Prostate gland (tissue), 2 donors: ENCODE measurements at regions not wholly inside any gene's neighbourhood (a gene's known extent, or its start where the extent isn't known, plus 50 kb on each side); places are given as distances from the start of the nearest gene placed in this dataset.

Experiments
- DNase-seq: peaks from one replicate; pipeline ENCODE4 v3.0.0-alpha.2; 2019; ENCODE audit warnings: low spot score
- H3K27ac ChIP-seq, 2 donors: fragments of 200-600 bp; sonication (generic); 2 replicates each; pipeline ENCODE4 v1.5.1; 2017 to 2019
- H3K27me3 ChIP-seq: fragments of 200-600 bp; sonication (generic); replicated peaks from 2 replicates; pipeline ENCODE4 v1.5.1; 2019; ENCODE audit not compliant: insufficient read depth
- H3K36me3 ChIP-seq, 2 donors: fragments of 200-600 bp; sonication (generic); 1 replicate in 1 of 2; 2 replicates in 1 of 2; pipeline versions ENCODE4 v1.5.1 to v1.8.1; 2017 to 2019
- H3K4me1 ChIP-seq: fragments of 200-600 bp; sonication (generic); replicated peaks from 2 replicates; pipeline ENCODE4 v1.5.1; 2019
- H3K4me3 ChIP-seq, 2 donors: fragments of 200-600 bp; sonication (generic); 2 replicates each; pipeline ENCODE4 v1.5.1; 2017 to 2019
- H3K9me3 ChIP-seq: fragments of 200-600 bp; sonication (generic); 2 replicates; pipeline ENCODE4 v1.5.1; 2017
- POLR2A ChIP-seq: fragments of 450-650 bp; IDR thresholded peaks from one replicate; pipeline ENCODE4 v1.6.1; 2016; ENCODE audit warnings: antibody characterized with exemption, mild to moderate bottlenecking
- POLR2AphosphoS5 ChIP-seq: sonication (generic); formaldehyde crosslinking; IDR thresholded peaks from one replicate; pipeline ENCODE4 v1.6.1; 2017; ENCODE audit warnings: antibody characterized with exemption
- WGBS: methylation state at CpG from one replicate; pipeline ENCODE4 v1.1.5; 2018; 5-methylcytosine and 5-hydroxymethylcytosine counted together
- intact Hi-C: fragments of 100-400 bp; cut with DNase I; formaldehyde crosslinking; loops from one replicate; pipeline ENCODE4 v1.14.2; 2022
- TF ChIP-seq, protein P1 (sequence below), 4 experiments: fragments of 200-600 bp in 2 of 4; fragments of 450-650 bp in 2 of 4; sonication (generic) in 2 of 4; IDR thresholded peaks; 1 replicate in 3 of 4; 2 replicates in 1 of 4; pipeline ENCODE4 v1.5.1; 2016 to 2019; ENCODE audit warnings: antibody characterized with exemption in 4 of 4, mild to moderate bottlenecking in 2 of 4, moderate library complexity in 2 of 4

DNA sequence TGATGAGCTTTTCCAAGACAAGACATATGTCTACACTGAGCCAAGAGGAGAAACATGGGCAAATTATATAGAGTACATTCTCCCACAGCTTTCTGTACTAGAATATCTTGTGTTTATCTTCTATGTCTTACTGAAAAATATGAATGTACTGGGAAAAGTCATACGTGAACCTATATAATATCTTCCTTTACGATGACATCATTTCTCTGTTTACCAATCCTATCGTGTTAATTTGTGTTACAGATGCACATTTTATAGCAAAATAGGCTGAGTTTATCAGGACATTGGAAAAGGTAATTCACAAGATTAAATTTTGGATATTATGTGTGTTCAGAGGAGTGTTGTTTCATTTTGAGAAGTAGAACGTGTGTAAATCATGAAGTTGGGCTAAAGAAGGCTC, 452.5 kb upstream of the THRB start:
- Histone ChIP-seq H3K27me3 (no peaks in the 10 kb centered on the region), H3K36me3 (no peaks in the 10 kb centered on the region), H3K9me3 (no peaks in the 10 kb centered on the region), H3K27ac (no peak overlapping the region), H3K4me1 (no peaks in the 10 kb centered on the region), H3K4me3 (no peak overlapping the region)
- 90% methylated on average over 4 of the region's 4 CpGs for whole genome bisulfite sequencing
- no peak for DNase-seq
- TF ChIP-seq POLR2A (no peak), POLR2AphosphoS5 (no peak)
- TF ChIP-seq, protein P1, sequence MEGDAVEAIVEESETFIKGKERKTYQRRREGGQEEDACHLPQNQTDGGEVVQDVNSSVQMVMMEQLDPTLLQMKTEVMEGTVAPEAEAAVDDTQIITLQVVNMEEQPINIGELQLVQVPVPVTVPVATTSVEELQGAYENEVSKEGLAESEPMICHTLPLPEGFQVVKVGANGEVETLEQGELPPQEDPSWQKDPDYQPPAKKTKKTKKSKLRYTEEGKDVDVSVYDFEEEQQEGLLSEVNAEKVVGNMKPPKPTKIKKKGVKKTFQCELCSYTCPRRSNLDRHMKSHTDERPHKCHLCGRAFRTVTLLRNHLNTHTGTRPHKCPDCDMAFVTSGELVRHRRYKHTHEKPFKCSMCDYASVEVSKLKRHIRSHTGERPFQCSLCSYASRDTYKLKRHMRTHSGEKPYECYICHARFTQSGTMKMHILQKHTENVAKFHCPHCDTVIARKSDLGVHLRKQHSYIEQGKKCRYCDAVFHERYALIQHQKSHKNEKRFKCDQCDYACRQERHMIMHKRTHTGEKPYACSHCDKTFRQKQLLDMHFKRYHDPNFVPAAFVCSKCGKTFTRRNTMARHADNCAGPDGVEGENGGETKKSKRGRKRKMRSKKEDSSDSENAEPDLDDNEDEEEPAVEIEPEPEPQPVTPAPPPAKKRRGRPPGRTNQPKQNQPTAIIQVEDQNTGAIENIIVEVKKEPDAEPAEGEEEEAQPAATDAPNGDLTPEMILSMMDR (IDR thresholded peaks at IDR 0.05): no peak
- intact Hi-C loops: no loop called here

DNA sequence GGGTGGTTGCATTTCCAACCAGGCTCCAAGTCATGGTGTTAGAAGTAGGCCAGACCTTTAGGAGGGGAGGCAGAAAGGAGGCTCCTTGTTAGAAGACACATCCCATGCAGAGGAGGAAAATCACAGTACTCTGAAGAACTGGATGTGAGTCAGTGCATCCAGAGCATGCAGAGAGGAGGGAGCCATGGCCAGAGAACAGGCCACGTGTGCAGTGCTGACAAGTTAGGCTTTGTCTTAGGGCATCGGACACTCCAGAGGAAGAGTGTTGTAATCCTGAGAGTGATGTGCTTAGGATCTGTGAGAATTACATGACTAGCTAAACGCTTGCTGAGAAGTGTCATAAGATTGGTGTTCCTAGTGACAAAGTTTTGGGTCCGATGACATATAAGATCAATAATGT, 456.5 kb upstream of the THRB start:
- intact Hi-C loops: no loop called here
- no peak for DNase-seq
- H3K9me3 ChIP-seq: no peaks in the 10 kb centered on the region
- no peaks in the 10 kb centered on the region for H3K4me1 ChIP-seq
- 91% methylated on average over 4 of the region's 4 CpGs for WGBS
- H3K4me3 ChIP-seq: no peak overlapping the region
- H3K36me3 ChIP-seq: no peaks in the 10 kb centered on the region
- no peaks in the 10 kb centered on the region for H3K27me3 ChIP-seq
- TF ChIP-seq, protein P1 (IDR thresholded peaks at IDR 0.05): no peak
- no peak for TF ChIP-seq POLR2A
- TF ChIP-seq POLR2AphosphoS5: no peak
- H3K27ac ChIP-seq: no peak overlapping the region

DNA sequence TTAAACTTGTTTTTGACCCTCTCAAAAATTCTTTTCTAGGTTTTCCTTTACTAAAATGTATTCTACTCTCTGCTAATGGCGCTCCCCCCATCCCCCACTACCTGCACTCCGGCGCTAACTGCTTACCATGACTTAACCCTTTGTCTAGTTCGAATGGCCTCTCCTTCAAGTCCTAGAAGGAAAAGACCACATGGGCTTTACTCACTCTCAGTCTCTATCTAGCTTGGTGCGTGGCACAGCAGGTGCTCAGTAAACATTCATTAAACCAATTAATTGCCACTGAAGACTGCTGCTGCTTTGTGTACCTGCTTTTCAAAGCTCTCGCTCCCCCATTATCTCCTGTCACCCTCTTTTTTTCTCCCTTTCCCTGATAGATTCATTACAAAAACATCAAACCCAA, 457.7 kb upstream of the THRB start:
- Histone ChIP-seq H3K4me1 (no peaks in the 10 kb centered on the region), H3K36me3 (no peaks in the 10 kb centered on the region), H3K9me3 (no peaks in the 10 kb centered on the region), H3K4me3 (no peak overlapping the region), H3K27ac (no peak overlapping the region), H3K27me3 (no peaks in the 10 kb centered on the region)
- TF ChIP-seq, protein P1 (IDR thresholded peaks at IDR 0.05): no peak
- TF ChIP-seq POLR2AphosphoS5 (no peak), POLR2A (no peak)
- 86% methylated on average over 6 of the region's 6 CpGs for WGBS
- DNase-seq: no peak
- intact Hi-C loops: no loop called here

DNA sequence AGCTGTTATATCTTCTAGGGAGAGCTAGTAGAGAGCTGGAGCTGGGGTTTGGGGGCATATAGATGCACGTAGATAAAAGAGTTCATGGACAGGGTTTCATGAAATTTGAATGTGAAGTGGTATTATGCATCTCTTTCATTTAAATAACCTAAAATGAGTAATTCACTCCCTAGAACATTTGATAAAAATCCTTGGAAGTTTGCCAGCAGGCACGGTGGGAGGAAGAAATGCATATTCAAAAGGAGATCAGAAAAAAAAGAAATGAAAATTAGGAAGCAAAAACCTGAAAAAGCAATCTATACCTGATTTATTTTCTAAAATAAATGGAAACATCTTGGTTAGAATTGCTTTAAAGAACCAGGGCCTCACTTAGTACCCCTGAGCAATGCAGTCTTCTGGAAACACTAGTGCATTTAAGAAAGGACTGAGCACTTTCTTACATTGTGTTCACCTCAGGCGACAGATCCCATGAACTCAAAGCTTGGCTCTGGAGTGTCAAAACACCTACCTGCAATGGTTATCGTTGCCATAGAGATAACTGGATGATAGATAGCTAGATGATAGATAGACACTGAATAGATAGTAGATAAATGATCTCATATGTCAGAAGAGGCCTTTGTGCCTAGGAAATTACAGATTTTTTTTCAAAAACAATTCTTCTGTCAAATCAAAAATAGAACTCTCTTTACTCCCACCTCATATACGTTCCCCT, 458.6 kb upstream of the THRB start:
- intact Hi-C loops: no loop called here
- 73% methylated on average over 5 of the region's 5 CpGs for WGBS
- TF ChIP-seq, protein P1 (IDR thresholded peaks at IDR 0.05): no peak
- TF ChIP-seq POLR2A: no peak
- TF ChIP-seq POLR2AphosphoS5: no peak

DNA sequence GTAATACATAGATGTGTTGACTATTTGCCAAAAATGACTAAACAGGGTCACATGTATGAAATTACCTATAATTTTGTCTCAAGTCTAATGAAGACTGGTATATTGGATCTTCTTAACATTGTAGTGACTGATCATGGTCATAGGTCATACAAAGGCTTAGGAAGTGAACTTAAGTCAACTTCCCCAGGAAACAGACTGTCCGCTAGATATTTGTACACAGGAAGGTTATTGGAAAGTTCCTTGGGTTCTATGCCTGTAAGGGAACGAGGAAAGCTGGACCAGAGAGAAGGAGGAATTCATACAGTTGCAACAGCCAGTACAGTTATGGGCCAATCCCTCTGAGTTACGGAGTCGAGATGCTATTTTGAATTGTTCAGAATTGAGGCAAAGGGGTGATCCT, 462.0 kb upstream of the THRB start:
- no peaks in the 10 kb centered on the region for H3K27me3 ChIP-seq
- intact Hi-C loops: no loop called here
- H3K4me1 ChIP-seq: no peaks in the 10 kb centered on the region
- no peak overlapping the region for H3K27ac ChIP-seq
- no peaks in the 10 kb centered on the region for H3K36me3 ChIP-seq
- no peak for TF ChIP-seq POLR2A
- TF ChIP-seq, protein P1 (IDR thresholded peaks at IDR 0.05): no peak
- TF ChIP-seq POLR2AphosphoS5: no peak
- DNase-seq: no peak
- 91% methylated on average over 4 of the region's 4 CpGs for WGBS
- H3K4me3 ChIP-seq: no peak overlapping the region
- no peaks in the 10 kb centered on the region for H3K9me3 ChIP-seq

More for the DNA sequence above, 458.6 kb upstream of the THRB start:
- H3K27me3 ChIP-seq: no peaks in the 10 kb centered on the region
- no peak overlapping the region for H3K27ac ChIP-seq
- no peak for DNase-seq
- H3K4me3 ChIP-seq: no peak overlapping the region
- H3K9me3 ChIP-seq: no peaks in the 10 kb centered on the region
- H3K36me3 ChIP-seq: no peaks in the 10 kb centered on the region
- no peaks in the 10 kb centered on the region for H3K4me1 ChIP-seq
